ENCODE measurements at regions not wholly inside any gene's neighbourhood (a gene's known extent, or its start where the extent isn't known, plus 50 kb on each side); places are given as distances from the start of the nearest gene placed in this dataset.

- Histone ChIP-seq H3K4me1 (replicated peaks) (no peaks in the 10 kb centered on the region), H3K36me3 (no peaks in the 10 kb centered on the region), H3K27me3 (replicated peaks; ENCODE audit: insufficient read depth) (no peaks in the 10 kb centered on the region), H3K27ac (no peak overlapping the region), H3K9me3 (no peaks in the 10 kb centered on the region), H3K4me3 (no peak overlapping the region)
- intact Hi-C loops (cut with DNase I): no loop called here
- no peak for DNase-seq (ENCODE audit: low spot score)
- TF ChIP-seq CTCF (IDR thresholded peaks at IDR 0.05) (no peak), POLR2AphosphoS5 (IDR thresholded peaks at IDR 0.05) (no peak), POLR2A (IDR thresholded peaks at IDR 0.05) (no peak)
- WGBS: 23% methylated on average over 1 of the region's 1 CpG
Measured at GRCh38 chr13:62931853-62932252, 1516.2 kb upstream of the PCDH20 start.

GRCh38 chr13:62924395-62924794 lies 1508.7 kb upstream of the PCDH20 start:
- Histone ChIP-seq H3K27ac (no peak overlapping the region), H3K27me3 (replicated peaks; ENCODE audit: insufficient read depth) (no peaks in the 10 kb centered on the region), H3K36me3 (no peaks in the 10 kb centered on the region), H3K4me3 (no peak overlapping the region), H3K4me1 (replicated peaks) (no peaks in the 10 kb centered on the region), H3K9me3 (no peaks in the 10 kb centered on the region)
- intact Hi-C loops (cut with DNase I): no loop called here
- DNase-seq (ENCODE audit: low spot score): no peak
- TF ChIP-seq POLR2A (IDR thresholded peaks at IDR 0.05): no peak

- Histone ChIP-seq H3K27me3 (replicated peaks; ENCODE audit: insufficient read depth) (no peaks in the 10 kb centered on the region), H3K36me3 (no peaks in the 10 kb centered on the region), H3K4me3 (no peak overlapping the region), H3K4me1 (replicated peaks) (no peaks in the 10 kb centered on the region), H3K9me3 (no peaks in the 10 kb centered on the region), H3K27ac (no peak overlapping the region)
- TF ChIP-seq POLR2AphosphoS5 (IDR thresholded peaks at IDR 0.05) (no peak), CTCF (IDR thresholded peaks at IDR 0.05) (no peak), POLR2A (IDR thresholded peaks at IDR 0.05) (no peak)
- WGBS: 71% methylated on average over 2 of the region's 2 CpGs
- intact Hi-C loops (cut with DNase I): no loop called here
- DNase-seq (ENCODE audit: low spot score): no peak
Measured at GRCh38 chr13:62920159-62920558, 1504.5 kb upstream of the PCDH20 start.

GRCh38 chr13:62919491-62919890 lies 1503.8 kb upstream of the PCDH20 start:
- no peaks in the 10 kb centered on the region for H3K9me3 ChIP-seq
- H3K4me1 ChIP-seq (replicated peaks): no peaks in the 10 kb centered on the region
- WGBS: 95% methylated on average over 12 of the region's 12 CpGs
- no peaks in the 10 kb centered on the region for H3K27me3 ChIP-seq (replicated peaks; ENCODE audit: insufficient read depth)
- no peak overlapping the region for H3K27ac ChIP-seq
- no peak for DNase-seq (ENCODE audit: low spot score)
- H3K36me3 ChIP-seq: no peaks in the 10 kb centered on the region
- TF ChIP-seq POLR2A (IDR thresholded peaks at IDR 0.05) (no peak), POLR2AphosphoS5 (IDR thresholded peaks at IDR 0.05) (no peak), CTCF (IDR thresholded peaks at IDR 0.05) (no peak)
- intact Hi-C loops (cut with DNase I): no loop called here
- no peak overlapping the region for H3K4me3 ChIP-seq

GRCh38 chr13:62910541-62911060 lies 1495.0 kb upstream of the PCDH20 start:
- WGBS: 39% methylated on average over 4 of the region's 4 CpGs
- H3K9me3 ChIP-seq: no peaks in the 10 kb centered on the region
- no peak overlapping the region for H3K4me3 ChIP-seq
- H3K27ac ChIP-seq: no peak overlapping the region
- TF ChIP-seq POLR2A (IDR thresholded peaks at IDR 0.05) (no peak), POLR2AphosphoS5 (IDR thresholded peaks at IDR 0.05) (no peak), CTCF (IDR thresholded peaks at IDR 0.05) (no peak)
- no peaks in the 10 kb centered on the region for H3K36me3 ChIP-seq
- no peaks in the 10 kb centered on the region for H3K27me3 ChIP-seq (replicated peaks; ENCODE audit: insufficient read depth)
- no peaks in the 10 kb centered on the region for H3K4me1 ChIP-seq (replicated peaks)
- DNase-seq (ENCODE audit: low spot score): no peak
- intact Hi-C loops (cut with DNase I): no loop called here

Measured in prostate gland (tissue), 2 donors.